Liver (tissue), 8 donors: ENCODE measurements at regions not wholly inside any gene's neighbourhood (a gene's known extent, or its start where the extent isn't known, plus 50 kb on each side); places are given as distances from the start of the nearest gene placed in this dataset.

Source experiments
- DNase-seq: peaks from one replicate; pipeline ENCODE4 v3.0.0-alpha.2; 2017; ENCODE audit warnings: low spot score
- H3K27ac ChIP-seq, 2 donors: one replicate each; pipeline ENCODE4 v1.7.0; 2013; ENCODE audit warnings: inconsistent platforms in 2 of 2, low read length in 2 of 2, control low read depth in 1 of 2, low read depth in 1 of 2, mild to moderate bottlenecking in 1 of 2
- H3K27me3 ChIP-seq, 4 donors: one replicate each; pipeline versions ENCODE4 v1.6.1 to v1.7.0; 2013; ENCODE audit warnings: low read length in 3 of 4, inconsistent platforms in 1 of 4, mild to moderate bottlenecking in 1 of 4, moderate library complexity in 1 of 4; ENCODE audit not compliant: control insufficient read depth in 4 of 4, insufficient read depth in 4 of 4
- H3K36me3 ChIP-seq, 4 donors: one replicate each; pipeline versions ENCODE4 v1.6.1 to v1.7.0; 2013; ENCODE audit warnings: low read length in 3 of 4, mild to moderate bottlenecking in 3 of 4, low read depth in 1 of 4, moderate library complexity in 1 of 4; ENCODE audit not compliant: control insufficient read depth in 4 of 4, insufficient read depth in 3 of 4
- H3K4me1 ChIP-seq, 4 donors: one replicate each; pipeline versions ENCODE4 v1.6.1 to v1.7.0; 2013; ENCODE audit warnings: low read length in 3 of 4, mild to moderate bottlenecking in 3 of 4, moderate library complexity in 1 of 4; ENCODE audit not compliant: control insufficient read depth in 4 of 4, insufficient read depth in 4 of 4
- H3K4me3 ChIP-seq, 3 donors: one replicate each; pipeline versions ENCODE4 v1.6.1 to v1.7.0; 2013; ENCODE audit warnings: low read length in 3 of 3, control low read depth in 1 of 3, low read depth in 1 of 3, mild to moderate bottlenecking in 1 of 3
- H3K9ac ChIP-seq, 2 donors: one replicate each; pipeline ENCODE4 v1.7.0; 2013; ENCODE audit warnings: low read length in 2 of 2, mild to moderate bottlenecking in 2 of 2, moderate library complexity in 2 of 2, control low read depth in 1 of 2, low read depth in 1 of 2
- H3K9me3 ChIP-seq, 4 donors: one replicate each; pipeline versions ENCODE4 v1.6.1 to v1.7.0; 2013; ENCODE audit warnings: low read length in 3 of 4; ENCODE audit not compliant: control insufficient read depth in 4 of 4
- CTCF ChIP-seq: fragments of 150-350 bp; IDR thresholded peaks from 2 replicates; pipeline ENCODE4 v1.5.1; 2017; ENCODE audit warnings: improper control_type of control experiment, low read depth, low read length; ENCODE audit not compliant: missing input control
- EGR1 ChIP-seq, 2 donors: IDR thresholded peaks; 2 replicates each; pipeline ENCODE4 v1.6.1; 2016 to 2018; ENCODE audit warnings: antibody characterized with exemption in 2 of 2, low read depth in 2 of 2
- FOXA1 ChIP-seq: IDR thresholded peaks from 2 replicates; pipeline ENCODE4 v1.6.1; 2016; ENCODE audit warnings: antibody characterized with exemption
- FOXA2 ChIP-seq: IDR thresholded peaks from 2 replicates; pipeline ENCODE4 v1.6.1; 2016; ENCODE audit warnings: antibody characterized with exemption
- GABPA ChIP-seq, 2 donors: IDR thresholded peaks in 1 of 2; conservative IDR thresholded peaks in 1 of 2; 2 replicates each; pipeline ENCODE4 v1.6.1; 2016; ENCODE audit warnings: antibody characterized with exemption in 2 of 2, mild to moderate bottlenecking in 1 of 2, moderate library complexity in 1 of 2
- HNF4A ChIP-seq, 2 donors: conservative IDR thresholded peaks; 2 replicates each; pipeline ENCODE4 v1.6.1; 2016; ENCODE audit warnings: antibody characterized with exemption in 2 of 2, mild to moderate bottlenecking in 2 of 2
- HNF4G ChIP-seq: IDR thresholded peaks from 2 replicates; pipeline ENCODE4 v1.6.1; 2016; ENCODE audit warnings: antibody characterized with exemption
- JUND ChIP-seq, 2 donors: IDR thresholded peaks; 2 replicates each; pipeline ENCODE4 v1.6.1; 2016; ENCODE audit warnings: antibody characterized with exemption in 2 of 2
- MAX ChIP-seq: IDR thresholded peaks from 2 replicates; pipeline ENCODE4 v1.6.1; 2016; ENCODE audit warnings: antibody characterized with exemption
- NR2F2 ChIP-seq: IDR thresholded peaks from 2 replicates; pipeline ENCODE4 v1.6.1; 2016; ENCODE audit warnings: antibody characterized with exemption
- RAD21 ChIP-seq, 2 donors: IDR thresholded peaks; 2 replicates each; pipeline ENCODE4 v1.6.1; 2016; ENCODE audit warnings: antibody characterized with exemption in 2 of 2, mild to moderate bottlenecking in 2 of 2
- REST ChIP-seq: IDR thresholded peaks from 2 replicates; pipeline ENCODE4 v1.6.1; 2016; ENCODE audit warnings: antibody characterized with exemption, mild to moderate bottlenecking
- RXRA ChIP-seq, 2 donors: IDR thresholded peaks; 2 replicates each; pipeline ENCODE4 v1.6.1; 2017 to 2018; ENCODE audit warnings: antibody characterized with exemption in 2 of 2, mild to moderate bottlenecking in 1 of 2
- SP1 ChIP-seq: IDR thresholded peaks from 2 replicates; pipeline ENCODE4 v1.6.1; 2018; ENCODE audit warnings: antibody characterized with exemption, mild to moderate bottlenecking
- TAF1 ChIP-seq: conservative IDR thresholded peaks from 2 replicates; pipeline ENCODE4 v1.6.1; 2016; ENCODE audit warnings: antibody characterized with exemption, mild to moderate bottlenecking
- WGBS: extraction: QIAGEN DNeasy Blood & Tissue Kit; methylation state at CpG from one replicate; pipeline ENCODE4 v1.1.7; 2013; 5-methylcytosine and 5-hydroxymethylcytosine counted together
- TF ChIP-seq, protein P1 (sequence below): IDR thresholded peaks from 2 replicates; pipeline ENCODE4 v1.6.1; 2016; ENCODE audit warnings: antibody characterized with exemption
- donor health status: healthy.
- donor health status: healthy.
- donor health status: healthy.
- donor health status: healthy.
- donor health status: healthy.

- Histone ChIP-seq H3K4me3 (no peak overlapping the region), H3K36me3 (no peaks in the 10 kb centered on the region), H3K27me3 (no peaks in the 10 kb centered on the region), H3K9me3 (no peaks in the 10 kb centered on the region), H3K9ac (no peak overlapping the region), H3K27ac (no peak overlapping the region), H3K4me1 (no peaks in the 10 kb centered on the region)
- DNase-seq = no peak
- TF ChIP-seq HNF4A (conservative IDR thresholded peaks at IDR 0.05) = no peak
- no peak for TF ChIP-seq HNF4G
- no peak for TF ChIP-seq MAX
- TF ChIP-seq EGR1 (IDR thresholded peaks at IDR 0.05; ENCODE audit: low read depth in 2 of 2) = no peak
- TF ChIP-seq FOXA2 = no peak
- TF ChIP-seq NR2F2 = no peak
- TF ChIP-seq RXRA (IDR thresholded peaks at IDR 0.05) = no peak
- TF ChIP-seq FOXA1 = no peak
- no peak for TF ChIP-seq SP1
- no peak for TF ChIP-seq CTCF
- no peak for TF ChIP-seq RAD21 (IDR thresholded peaks at IDR 0.05)
- no peak for TF ChIP-seq GABPA (IDR thresholded peaks at IDR 0.05 in 1 of 2, conservative IDR thresholded peaks at IDR 0.05 in 1 of 2)
- 75% methylated on average over 7 of the region's 7 CpGs for WGBS
Observed at GRCh38 chr2:144605231-144605840, 85.4 kb upstream of the ZEB2 start.

- Histone ChIP-seq H3K27ac (no peak overlapping the region), H3K9ac (no peak overlapping the region), H3K4me1 (no peaks in the 10 kb centered on the region), H3K27me3 (no peaks in the 10 kb centered on the region), H3K4me3 (no peak overlapping the region), H3K36me3 (no peaks in the 10 kb centered on the region), H3K9me3 (no peaks in the 10 kb centered on the region)
- no peak for TF ChIP-seq GABPA (IDR thresholded peaks at IDR 0.05 in 1 of 2, conservative IDR thresholded peaks at IDR 0.05 in 1 of 2)
- no peak for TF ChIP-seq NR2F2
- TF ChIP-seq JUND (IDR thresholded peaks at IDR 0.05) = no peak
- TF ChIP-seq, protein P1, sequence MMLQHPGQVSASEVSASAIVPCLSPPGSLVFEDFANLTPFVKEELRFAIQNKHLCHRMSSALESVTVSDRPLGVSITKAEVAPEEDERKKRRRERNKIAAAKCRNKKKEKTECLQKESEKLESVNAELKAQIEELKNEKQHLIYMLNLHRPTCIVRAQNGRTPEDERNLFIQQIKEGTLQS = no peak
- TF ChIP-seq CTCF = no peak
- no peak for TF ChIP-seq HNF4G
- no peak for TF ChIP-seq TAF1
- no peak for TF ChIP-seq REST
- no peak for TF ChIP-seq FOXA2
- TF ChIP-seq RAD21 (IDR thresholded peaks at IDR 0.05) = no peak
- TF ChIP-seq HNF4A (conservative IDR thresholded peaks at IDR 0.05) = no peak
- TF ChIP-seq MAX = no peak
- 76% methylated on average over 2 of the region's 2 CpGs for WGBS
- DNase-seq = no peak
Observed at GRCh38 chr2:144603334-144603733, 83.4 kb upstream of the ZEB2 start.
